Neural crest cell (in vitro differentiated cells): ENCODE measurements at regions not wholly inside any gene's neighbourhood (a gene's known extent, or its start where the extent isn't known, plus 50 kb on each side); places are given as distances from the start of the nearest gene placed in this dataset.

Experiments
- DNase-seq: peaks from one replicate; pipeline ENCODE4 v3.0.0; 2021; ENCODE audit warnings: low read depth, mixed read lengths, low spot score
- H3K27ac Mint-ChIP-seq: one replicate; pipeline ENCODE4 v1.8.0; 2021; ENCODE audit warnings: mild to moderate bottlenecking, mixed read lengths; ENCODE audit not compliant: unreplicated experiment
- H3K27me3 Mint-ChIP-seq: 2 replicates; pipeline ENCODE4 v1.8.0; 2021; ENCODE audit warnings: low read depth, mild to moderate bottlenecking, mixed read lengths
- H3K36me3 Mint-ChIP-seq: 2 replicates; pipeline ENCODE4 v1.8.0; 2021; ENCODE audit warnings: low read depth, mild to moderate bottlenecking, mixed read lengths
- H3K4me1 Mint-ChIP-seq: 2 replicates; pipeline ENCODE4 v1.8.0; 2021; ENCODE audit warnings: mixed read lengths
- H3K4me3 Mint-ChIP-seq: one replicate; pipeline ENCODE4 v1.8.0; 2021; ENCODE audit warnings: mild to moderate bottlenecking, mixed read lengths
- H3K9me3 Mint-ChIP-seq: 2 replicates; pipeline ENCODE4 v1.8.0; 2021; ENCODE audit warnings: mixed read lengths
- TF ChIP-seq, protein P1 (sequence below): fragments of 200-600 bp; sonication (generic); conservative IDR thresholded peaks from 2 replicates; pipeline ENCODE4 v1.5.0; 2021; ENCODE audit warnings: antibody characterized with exemption, mild to moderate bottlenecking

DNA sequence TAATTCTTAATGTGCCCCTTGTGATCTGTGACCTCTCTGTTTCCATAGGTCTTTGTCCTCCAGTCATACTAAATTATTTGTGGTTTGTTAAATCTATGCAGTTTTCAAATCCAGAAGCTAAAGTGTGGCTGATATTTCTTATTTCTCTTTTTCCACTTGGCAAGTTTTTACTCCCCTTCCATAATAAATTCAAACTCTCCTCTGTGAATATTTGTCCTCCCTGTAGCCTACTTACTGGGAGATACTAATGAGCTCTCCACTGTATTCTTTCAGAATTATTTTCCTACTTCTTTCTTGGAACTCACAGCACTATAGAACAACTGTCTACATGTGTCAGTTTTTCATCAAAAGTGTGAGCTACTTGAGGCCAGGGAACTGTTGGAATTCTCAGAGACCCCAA, 430.8 kb upstream of the PTBP2 start:
- Mint-ChIP-seq H3K4me1 (peaks cover 19% of the 10 kb centered on the region), H3K27me3 (no peaks in the 10 kb centered on the region), H3K9me3 (peaks cover 13% of the 10 kb centered on the region), H3K4me3 (no peak overlapping the region), H3K27ac (no peak overlapping the region), H3K36me3 (peaks cover 16% of the 10 kb centered on the region)
- no peak for DNase-seq
- TF ChIP-seq, protein P1, sequence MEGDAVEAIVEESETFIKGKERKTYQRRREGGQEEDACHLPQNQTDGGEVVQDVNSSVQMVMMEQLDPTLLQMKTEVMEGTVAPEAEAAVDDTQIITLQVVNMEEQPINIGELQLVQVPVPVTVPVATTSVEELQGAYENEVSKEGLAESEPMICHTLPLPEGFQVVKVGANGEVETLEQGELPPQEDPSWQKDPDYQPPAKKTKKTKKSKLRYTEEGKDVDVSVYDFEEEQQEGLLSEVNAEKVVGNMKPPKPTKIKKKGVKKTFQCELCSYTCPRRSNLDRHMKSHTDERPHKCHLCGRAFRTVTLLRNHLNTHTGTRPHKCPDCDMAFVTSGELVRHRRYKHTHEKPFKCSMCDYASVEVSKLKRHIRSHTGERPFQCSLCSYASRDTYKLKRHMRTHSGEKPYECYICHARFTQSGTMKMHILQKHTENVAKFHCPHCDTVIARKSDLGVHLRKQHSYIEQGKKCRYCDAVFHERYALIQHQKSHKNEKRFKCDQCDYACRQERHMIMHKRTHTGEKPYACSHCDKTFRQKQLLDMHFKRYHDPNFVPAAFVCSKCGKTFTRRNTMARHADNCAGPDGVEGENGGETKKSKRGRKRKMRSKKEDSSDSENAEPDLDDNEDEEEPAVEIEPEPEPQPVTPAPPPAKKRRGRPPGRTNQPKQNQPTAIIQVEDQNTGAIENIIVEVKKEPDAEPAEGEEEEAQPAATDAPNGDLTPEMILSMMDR = no peak

DNA sequence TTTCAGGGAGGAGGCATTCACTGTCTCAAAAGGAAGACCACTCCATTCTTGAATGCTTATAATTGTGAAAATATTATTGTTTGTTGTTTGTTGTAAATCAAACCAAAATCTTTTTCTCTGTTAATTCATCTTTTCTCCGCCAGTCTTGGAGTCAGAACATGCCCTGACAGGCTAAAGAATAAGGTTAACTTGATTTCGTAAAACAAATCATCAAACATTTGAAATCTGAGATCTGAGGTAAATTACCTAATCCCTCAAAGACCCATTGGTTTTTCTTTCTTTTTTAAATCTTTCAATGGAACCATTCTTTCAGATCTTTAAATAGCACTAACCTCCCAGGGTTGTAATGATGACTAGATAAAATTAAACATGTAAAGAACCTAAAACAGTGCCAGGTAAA, 430.1 kb upstream of the PTBP2 start:
- H3K4me3 Mint-ChIP-seq = no peak overlapping the region
- peaks cover 19% of the 10 kb centered on the region for H3K4me1 Mint-ChIP-seq
- TF ChIP-seq, protein P1 = no peak
- peaks cover 6% of the 10 kb centered on the region for H3K9me3 Mint-ChIP-seq
- H3K27me3 Mint-ChIP-seq = no peaks in the 10 kb centered on the region
- DNase-seq = no peak
- peaks cover 12% of the 10 kb centered on the region for H3K36me3 Mint-ChIP-seq
- H3K27ac Mint-ChIP-seq = no peak overlapping the region

DNA sequence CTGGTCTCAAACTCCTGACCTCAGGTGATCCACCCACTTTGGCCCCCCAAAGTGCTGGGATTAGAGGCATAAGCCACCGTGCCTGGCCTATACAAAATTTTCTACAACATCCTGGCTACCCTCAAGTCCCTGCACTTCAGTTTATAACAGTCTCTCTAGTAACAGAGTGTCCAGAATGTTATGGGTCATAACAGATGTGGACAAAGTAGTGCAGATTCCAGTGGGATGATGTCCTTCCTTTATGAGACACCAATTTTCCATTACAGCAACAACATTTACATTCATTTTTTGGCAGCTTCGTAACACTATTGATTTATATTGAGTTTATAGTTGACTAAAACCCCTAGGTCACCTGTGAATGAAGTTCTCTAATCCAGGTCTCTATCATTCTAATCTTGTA, 429.4 kb upstream of the PTBP2 start:
- no peak for DNase-seq
- H3K9me3 Mint-ChIP-seq = peaks cover 3% of the 10 kb centered on the region
- no peak overlapping the region for H3K4me3 Mint-ChIP-seq
- H3K27ac Mint-ChIP-seq = no peak overlapping the region
- peaks cover 19% of the 10 kb centered on the region for H3K4me1 Mint-ChIP-seq
- TF ChIP-seq, protein P1 = no peak
- H3K27me3 Mint-ChIP-seq = no peaks in the 10 kb centered on the region
- H3K36me3 Mint-ChIP-seq = peaks cover 6% of the 10 kb centered on the region

DNA sequence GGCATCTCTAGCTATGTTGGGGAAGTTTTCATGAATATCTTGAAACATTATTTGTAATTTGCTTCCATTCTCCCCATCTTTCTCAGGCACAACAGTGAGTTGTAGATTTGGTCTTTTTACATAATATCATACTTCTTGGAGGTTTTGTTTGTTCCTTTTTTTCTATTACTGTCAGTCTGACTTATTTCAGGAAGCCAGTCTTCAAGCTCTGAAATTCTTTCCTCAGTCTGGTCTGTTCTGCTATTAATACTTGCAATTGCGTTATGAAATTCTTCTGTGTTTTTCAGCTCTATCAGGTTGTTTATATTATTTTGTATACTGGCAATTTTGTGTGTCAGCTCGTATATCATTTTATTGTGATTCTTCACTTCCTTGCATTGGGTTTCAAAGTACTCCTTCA, 424.6 kb upstream of the PTBP2 start:
- Mint-ChIP-seq H3K27me3 (no peaks in the 10 kb centered on the region), H3K4me3 (no peak overlapping the region), H3K27ac (no peak overlapping the region), H3K9me3 (no peaks in the 10 kb centered on the region), H3K36me3 (no peaks in the 10 kb centered on the region), H3K4me1 (no peaks in the 10 kb centered on the region)
- DNase-seq = no peak
- TF ChIP-seq, protein P1 = no peak

DNA sequence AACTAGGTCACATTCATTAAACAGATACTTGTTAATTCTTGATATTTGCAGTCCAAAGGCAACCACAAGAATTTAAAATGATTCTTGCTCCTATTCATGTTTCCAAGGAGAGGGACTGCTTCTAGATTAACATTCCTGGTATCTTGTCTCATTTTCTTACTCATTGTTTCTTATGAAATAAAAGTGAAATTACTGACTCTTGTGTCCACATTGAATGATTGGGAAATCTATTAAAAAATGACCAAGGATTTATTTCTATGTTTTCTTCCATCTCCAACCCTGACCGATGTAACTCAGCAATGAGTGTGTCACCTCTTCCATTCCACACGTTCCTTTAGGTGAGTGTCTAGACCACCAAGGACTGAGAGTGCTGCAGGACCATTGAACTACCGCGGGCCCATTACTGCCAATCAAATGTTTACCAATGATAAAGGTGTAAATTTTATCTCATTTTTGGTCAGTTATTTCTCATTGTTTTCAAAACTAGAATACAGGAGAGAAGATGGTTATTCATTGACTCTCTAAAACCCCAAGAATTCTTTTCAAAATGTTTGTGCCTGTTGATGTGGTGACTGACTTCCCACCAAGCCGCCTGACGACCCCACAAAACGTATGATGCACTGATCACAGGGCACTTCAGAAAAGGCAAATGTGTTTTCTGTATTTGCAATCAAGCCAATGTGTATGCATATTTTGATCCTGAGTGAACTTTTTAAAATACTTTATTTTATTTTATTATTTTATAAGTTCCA, 414.6 kb upstream of the PTBP2 start:
- TF ChIP-seq, protein P1 = no peak
- no peak overlapping the region for H3K27ac Mint-ChIP-seq
- no peak overlapping the region for H3K4me3 Mint-ChIP-seq
- no peaks in the 10 kb centered on the region for H3K36me3 Mint-ChIP-seq
- H3K9me3 Mint-ChIP-seq = no peaks in the 10 kb centered on the region
- no peaks in the 10 kb centered on the region for H3K4me1 Mint-ChIP-seq
- no peaks in the 10 kb centered on the region for H3K27me3 Mint-ChIP-seq
- DNase-seq = no peak
